ENCODE measurements at regions not wholly inside any gene's neighbourhood (a gene's known extent, or its start where the extent isn't known, plus 50 kb on each side); places are given as distances from the start of the nearest gene placed in this dataset.
"Not testable (repeated sequence)": the region's sequence is repeated elsewhere in the genome, so short reads cannot be mapped to it uniquely, and the experiment has no call there.

DNA sequence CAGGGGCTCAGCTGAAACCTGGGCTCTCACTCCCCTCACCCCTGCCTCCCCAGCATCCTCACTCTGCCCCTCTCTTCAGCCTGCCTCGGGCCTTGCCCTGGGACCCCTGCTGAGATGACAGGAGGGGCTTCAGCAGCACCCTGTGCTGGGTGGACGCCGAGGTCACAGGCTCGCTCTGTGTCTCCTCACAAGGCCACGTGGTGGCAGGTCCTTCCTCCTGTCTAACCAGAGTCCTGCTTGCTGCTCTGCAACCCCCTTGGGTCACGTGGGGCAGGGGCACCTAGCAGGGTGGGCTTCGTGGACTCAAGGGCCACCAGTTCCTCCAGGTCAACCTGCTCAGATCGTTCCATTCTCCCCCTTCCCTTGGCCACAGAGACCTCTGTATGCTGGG, 90.4 kb downstream of the TMEM121 start:
- TF ChIP-seq POLR2A (IDR thresholded peaks at IDR 0.05; ENCODE audit: low read depth, low read length) = no peak
- DNase-seq (ENCODE audit: insufficient read length, low spot score) = no peak
- no peak for FAIRE-seq

DNA sequence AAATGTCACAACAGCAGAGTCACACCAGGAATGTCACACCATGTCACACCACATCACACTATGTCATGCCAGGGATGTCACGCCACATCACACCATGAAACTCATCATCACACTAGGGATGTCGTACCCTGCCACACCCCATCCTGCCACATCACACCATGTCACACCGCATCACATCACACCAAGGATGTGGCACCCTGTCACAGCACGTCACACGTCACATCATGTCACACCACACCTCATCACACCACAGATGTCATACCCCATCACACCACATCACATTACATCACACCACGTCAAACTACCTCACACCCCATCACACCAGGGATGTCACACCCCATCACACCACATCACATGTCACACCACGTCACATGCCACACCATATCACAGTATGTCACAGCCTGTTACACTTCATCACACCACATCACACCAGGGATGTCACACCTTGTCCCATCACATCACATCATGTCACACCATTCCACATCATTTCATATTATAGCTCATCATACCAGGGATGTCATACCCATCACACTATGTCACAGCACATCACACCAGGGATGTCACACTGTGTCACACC, 90.9 kb downstream of the TMEM121 start:
- no peak for TF ChIP-seq POLR2A (IDR thresholded peaks at IDR 0.05; ENCODE audit: low read depth, low read length)
- no peak for DNase-seq (ENCODE audit: insufficient read length, low spot score)
- no peak for FAIRE-seq

DNA sequence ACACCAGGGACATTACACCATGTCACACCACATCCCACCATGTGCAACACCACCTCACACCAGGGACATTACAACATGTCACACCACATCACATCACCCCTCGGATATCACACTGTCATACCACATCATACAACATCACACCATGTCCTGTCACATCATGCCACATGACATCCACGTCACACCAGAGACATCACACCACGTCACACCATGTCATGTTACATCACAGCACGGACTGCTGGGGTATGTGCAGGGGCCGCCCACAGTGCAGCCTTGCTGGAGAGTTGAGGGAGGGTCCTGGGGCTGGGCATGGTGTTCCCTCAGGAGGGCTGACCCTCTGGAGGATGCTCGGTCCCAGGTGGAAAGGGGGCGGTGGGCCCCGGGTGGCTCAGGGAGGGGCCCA, 91.4 kb downstream of the TMEM121 start:
- not testable (repeated sequence) for FAIRE-seq; DNase-seq (ENCODE audit: insufficient read length, low spot score)

DNA sequence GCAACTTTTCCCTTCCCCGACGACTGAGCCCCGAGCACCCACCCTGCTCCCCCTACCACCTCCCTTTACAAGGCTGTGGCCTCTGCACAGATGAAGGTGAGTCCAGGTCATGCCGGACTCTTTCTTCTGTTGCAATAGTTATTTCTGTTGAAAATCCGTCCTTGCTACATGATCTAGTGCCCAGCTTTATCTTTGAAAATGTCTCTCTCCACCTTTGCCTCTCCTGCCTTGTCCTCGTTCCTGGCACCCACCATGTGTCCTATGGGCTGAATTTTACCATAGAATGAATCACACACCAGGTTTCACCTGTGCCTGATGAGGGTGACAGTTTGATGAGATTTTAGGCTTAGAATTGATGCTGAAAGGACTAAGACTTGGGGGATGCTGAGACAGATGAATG, 92.9 kb downstream of the TMEM121 start:
- not testable (repeated sequence) for DNase-seq (ENCODE audit: insufficient read length, low spot score); FAIRE-seq

DNA sequence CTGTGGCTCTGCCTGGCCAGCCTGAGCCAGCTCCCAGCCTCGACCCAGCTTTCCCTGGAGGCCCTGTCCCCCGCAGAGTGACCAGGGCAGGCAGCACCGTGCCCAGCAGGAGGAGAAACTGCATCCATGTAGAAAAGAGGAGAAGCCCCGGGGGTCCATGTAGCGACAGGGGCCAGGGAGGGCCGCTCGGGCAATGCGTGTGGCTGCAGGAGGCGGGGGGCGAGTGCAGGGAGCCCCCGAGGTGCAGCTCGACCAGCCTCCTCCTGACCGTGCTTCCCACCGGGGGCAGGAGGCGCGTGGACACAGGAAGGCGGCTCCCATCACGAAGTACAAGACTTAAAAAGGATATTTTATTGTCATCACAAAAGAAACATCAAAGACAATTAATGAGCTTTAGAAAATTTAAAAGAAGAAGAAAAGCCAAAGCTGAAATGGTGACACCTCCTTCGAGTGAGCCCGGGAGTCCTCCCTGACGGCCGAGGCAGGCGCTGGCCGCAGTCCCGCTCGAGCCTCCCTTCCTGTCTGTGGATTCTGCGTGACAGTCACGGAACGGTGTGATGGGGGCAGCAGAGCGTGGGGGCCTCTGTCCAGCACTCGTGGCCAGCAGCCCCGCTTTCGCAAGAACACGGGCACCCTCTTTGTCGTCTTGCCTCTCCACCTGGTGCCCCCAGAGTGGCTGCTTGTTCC, 93.9 kb downstream of the TMEM121 start:
- FAIRE-seq; DNase-seq (ENCODE audit: insufficient read length, low spot score): not testable (repeated sequence)

DNA sequence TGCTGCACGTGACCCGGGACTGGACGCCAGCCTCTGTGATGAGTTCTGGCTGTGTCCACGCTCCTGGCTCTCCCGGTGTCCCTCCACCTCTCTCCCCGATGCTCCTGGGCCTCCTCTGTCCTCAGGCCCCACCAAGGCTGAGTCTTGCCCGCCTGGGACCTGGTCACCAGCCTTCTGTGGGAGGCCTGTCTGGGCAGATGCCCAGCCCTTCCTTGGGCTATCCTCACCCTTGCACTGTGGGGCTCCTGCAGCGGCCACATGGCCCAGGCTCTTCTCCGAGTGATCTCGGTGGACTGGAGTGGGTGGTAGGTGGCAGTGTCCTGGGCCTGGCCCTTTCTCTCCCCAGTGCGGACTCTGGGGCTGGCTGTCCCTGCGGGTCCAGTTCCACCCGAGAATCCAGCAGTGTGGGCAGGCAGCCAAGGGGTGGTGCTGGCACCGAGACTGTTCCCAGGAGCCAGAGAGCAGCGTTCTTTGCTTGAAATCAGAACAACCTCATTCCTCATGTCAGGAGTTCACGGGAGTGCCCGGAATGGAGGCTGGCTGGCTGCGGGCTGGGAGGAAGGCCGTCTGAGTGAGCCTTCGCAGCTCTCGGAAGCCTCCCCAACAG, 94.6 kb downstream of the TMEM121 start:
- DNase-seq (ENCODE audit: insufficient read length, low spot score); FAIRE-seq: not testable (repeated sequence)

DNA sequence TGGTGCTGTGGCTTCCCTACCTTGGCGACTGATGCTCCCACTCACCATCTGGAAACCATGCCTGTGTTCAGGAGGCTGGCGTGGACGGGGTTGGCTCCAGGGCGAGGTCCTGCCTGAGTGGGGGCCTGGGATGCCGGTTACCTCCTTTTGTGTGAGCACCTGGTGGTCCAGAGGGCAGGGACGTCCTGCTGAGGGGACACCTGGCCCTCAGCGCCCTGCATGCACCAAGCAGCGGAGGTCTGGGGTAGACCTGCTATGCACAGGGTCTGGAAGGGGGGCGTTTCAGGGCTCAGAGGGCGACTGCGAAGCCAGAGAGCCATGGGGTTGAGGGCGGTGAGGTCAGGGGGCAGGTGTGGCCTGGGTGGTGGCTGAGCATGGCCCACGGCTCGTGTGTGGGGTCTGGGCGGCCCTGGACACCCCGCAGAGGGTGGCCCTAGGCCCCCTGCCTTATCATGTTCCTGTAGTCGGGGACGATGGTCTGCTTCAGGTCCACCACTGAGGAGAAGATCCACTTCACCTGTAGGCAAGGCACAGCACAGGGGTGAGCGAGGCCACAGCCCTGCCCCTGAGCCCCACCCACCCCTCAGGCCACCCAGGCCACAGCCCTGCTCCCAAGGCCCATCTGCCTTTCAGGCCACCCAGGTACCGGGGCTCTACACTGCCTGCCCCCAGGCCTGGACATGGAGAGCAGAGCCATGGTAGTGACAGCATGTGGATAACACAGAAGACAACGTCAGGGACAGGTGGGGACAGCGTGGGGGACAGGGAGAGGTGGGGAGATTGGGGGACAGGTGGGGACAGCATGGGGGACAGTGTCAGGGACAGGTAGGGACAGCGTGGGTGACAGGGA, 95.3 kb downstream of the TMEM121 start:
- not testable (repeated sequence) for DNase-seq (ENCODE audit: insufficient read length, low spot score); FAIRE-seq

DNA sequence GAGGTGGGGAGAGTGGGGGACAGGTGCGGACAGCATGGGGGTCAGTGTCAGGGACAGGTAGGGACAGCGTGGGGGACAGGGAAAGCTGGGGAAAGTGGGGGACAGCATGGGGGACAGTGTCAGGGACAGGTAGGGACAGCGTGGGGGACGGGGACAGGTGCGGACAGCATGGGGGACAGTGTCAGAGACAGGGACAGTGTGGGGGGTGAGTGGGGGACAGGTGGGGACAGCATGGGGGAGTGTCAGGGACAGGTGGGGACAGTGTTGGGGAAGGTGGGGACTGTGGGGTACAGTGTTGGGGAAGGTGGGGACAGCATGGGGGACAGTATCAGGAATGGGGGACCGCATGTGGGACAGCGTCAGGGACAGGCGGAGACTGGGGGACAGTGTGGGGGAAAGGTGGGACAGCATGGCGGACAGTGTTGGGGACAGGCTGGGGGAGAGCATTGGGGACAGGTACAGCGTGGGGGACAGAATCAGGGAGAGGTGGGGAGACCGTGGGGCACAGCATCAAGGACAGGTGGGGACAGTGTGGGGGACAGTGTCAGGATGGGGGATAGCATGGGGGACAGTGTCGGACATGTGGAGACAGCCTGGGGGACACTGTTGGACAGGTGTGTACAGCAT, 96.1 kb downstream of the TMEM121 start:
- TF ChIP-seq POLR2A (IDR thresholded peaks at IDR 0.05; ENCODE audit: low read depth, low read length) = no peak

DNA sequence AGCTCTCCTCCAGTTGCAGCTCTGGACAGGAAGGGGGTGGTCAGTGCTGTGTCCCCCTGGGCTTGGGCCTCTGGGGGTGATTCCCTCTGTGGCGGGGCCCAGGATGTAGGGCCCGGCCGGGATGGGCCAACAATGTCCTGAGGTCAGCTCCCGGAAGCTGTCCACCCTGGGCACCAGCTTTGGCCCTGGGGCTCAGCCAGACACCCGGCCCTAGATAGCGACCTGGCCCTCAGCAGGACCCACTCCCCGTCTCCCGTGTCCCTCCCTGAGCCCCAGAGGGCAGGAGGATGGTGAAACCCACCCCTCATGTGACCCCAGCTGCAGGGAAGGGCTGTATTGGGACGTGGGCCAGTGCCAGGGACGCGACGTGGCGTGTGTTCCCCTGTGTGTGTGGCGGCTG, 96.8 kb downstream of the TMEM121 start:
- FAIRE-seq; DNase-seq (ENCODE audit: insufficient read length, low spot score): not testable (repeated sequence)

More for the DNA sequence above, 96.1 kb downstream of the TMEM121 start:
- FAIRE-seq (no peak), DNase-seq (ENCODE audit: insufficient read length, low spot score) (no peak)

DNA sequence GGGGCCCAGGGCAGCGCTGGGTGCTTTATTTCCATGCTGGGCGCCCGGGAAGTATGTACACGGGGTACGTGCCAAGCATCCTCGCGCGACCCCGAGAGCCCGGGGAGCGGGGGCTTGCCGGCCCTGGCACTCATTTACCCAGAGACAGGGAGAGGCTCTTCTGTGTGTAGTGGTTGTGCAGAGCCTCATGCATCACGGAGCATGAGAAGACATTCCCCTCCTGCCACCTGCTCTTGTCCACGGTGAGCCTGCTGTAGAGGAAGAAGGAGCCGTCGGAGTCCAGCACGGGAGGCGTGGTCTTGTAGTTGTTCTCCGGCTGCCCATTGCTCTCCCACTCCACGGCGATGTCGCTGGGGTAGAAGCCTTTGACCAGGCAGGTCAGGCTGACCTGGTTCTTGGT, 98.0 kb downstream of the TMEM121 start:
- FAIRE-seq; DNase-seq (ENCODE audit: insufficient read length, low spot score): not testable (repeated sequence)

DNA sequence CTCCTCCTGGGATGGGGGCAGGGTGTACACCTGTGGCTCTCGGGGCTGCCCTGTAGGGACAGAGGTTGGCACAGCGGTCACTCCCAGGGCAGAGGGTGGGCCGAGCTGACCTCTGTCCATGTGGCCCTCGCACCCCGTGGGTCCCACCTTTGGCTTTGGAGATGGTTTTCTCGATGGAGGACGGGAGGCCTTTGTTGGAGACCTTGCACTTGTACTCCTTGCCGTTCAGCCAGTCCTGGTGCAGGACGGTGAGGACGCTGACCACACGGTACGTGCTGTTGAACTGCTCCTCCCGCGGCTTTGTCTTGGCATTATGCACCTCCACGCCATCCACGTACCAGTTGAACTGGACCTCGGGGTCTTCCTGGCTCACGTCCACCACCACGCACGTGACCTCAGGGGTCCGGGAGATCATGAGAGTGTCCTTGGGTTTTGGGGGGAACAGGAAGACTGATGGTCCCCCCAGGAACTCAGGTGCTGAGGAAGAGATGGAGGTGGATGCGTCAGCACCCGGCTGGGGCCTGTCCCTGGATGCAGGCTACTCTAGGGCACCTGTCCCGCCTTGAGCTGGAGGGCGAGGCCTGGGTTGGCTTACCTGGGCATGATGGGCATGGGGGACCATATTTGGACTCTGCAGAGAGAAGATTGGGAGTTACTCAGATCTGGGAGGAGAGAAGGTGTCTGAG, 98.5 kb downstream of the TMEM121 start:
- not testable (repeated sequence) for DNase-seq (ENCODE audit: insufficient read length, low spot score); FAIRE-seq

DNA sequence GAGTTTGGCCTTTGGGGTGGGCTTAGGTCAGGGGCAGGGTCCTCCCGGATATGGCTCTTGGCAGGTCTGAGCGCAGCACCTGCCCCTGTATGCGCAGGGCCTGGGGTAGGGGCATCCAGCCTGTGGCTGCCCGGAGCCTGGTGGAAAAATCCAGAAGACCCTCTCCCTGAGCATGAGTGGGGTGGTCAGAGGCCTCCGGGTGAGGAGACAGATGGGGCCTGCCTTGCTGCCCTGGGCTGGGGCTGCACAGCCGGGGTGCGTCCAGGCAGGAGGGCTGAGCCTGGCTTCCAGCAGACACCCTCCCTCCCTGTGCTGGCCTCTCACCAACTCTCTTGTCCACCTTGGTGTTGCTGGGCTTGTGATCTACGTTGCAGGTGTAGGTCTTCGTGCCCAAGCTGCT, 99.1 kb downstream of the TMEM121 start:
- not testable (repeated sequence) for DNase-seq (ENCODE audit: insufficient read length, low spot score); FAIRE-seq

DNA sequence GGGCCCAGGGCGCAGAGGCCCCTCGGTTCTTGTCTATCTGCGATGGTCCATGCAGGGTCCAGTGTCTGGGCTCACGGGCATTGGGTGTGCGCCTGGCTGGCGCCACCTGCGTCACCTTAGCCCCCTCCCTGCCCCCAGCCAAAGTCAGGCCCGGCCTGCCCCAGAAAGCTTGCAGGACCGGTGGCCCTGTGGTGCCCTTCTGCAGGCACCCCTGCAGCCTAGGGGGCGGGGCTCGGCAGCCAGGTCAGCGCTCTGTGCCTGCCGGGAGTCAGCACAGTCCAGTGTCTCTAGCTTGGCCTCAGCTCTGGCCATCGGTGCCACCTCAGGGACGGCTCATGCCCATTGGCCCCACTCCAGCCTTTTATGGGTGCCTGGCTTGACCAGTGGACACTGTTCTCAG, 99.7 kb downstream of the TMEM121 start:
- not testable (repeated sequence) for FAIRE-seq

DNA sequence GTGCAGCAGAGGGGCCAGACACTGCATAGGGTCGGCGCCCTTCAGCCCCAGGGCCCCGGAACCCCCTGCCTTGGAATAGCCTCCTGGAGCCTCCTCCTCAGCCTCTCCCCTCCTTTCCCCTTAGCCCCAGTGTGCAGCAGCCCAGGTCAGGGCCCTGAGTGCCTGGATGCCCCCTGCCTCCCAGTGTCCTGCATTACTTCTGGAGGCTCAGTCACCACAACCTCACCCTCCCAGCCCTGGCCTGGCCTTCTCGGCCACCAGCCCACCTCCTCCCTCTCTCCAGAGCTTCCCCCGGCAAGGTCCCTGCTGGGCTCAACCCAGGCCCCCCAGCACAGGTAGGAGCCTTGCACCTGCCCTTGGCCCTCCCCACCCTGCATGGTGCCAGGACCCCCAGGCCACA, 100.3 kb downstream of the TMEM121 start:
- FAIRE-seq; DNase-seq (ENCODE audit: insufficient read length, low spot score): not testable (repeated sequence)

More for the DNA sequence above, 99.7 kb downstream of the TMEM121 start:
- DNase-seq (ENCODE audit: insufficient read length, low spot score) = not testable (repeated sequence)

DNA sequence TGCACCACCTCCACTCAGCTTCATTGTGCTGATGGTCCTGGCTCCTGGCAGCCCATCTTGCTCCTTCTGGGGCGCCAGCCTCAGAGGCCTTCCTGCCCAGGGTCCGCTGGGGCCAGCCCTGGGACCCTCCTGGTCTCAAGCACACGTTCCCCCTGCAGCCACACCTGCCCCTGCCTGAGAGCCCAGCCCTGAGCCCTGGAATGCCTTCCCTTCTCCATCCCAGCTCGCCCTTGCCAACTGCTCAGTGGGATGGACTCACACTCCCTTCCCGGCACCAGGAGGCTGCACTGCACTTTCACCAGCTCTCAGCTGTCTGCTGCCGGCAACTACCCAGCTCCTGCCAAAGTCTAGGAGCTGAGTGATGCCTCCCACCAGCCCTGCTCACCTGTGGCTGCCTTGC, 100.9 kb downstream of the TMEM121 start:
- DNase-seq (ENCODE audit: insufficient read length, low spot score); FAIRE-seq: not testable (repeated sequence)

Data from H54 (cell line).